Panc1 (cell line): ENCODE measurements at regions not wholly inside any gene's neighbourhood (a gene's known extent, or its start where the extent isn't known, plus 50 kb on each side); places are given as distances from the start of the nearest gene placed in this dataset.

Experiments used
- ATAC-seq: fragments of 200-7000 bp; cut with Tn5 transposase; 2 replicates; pipeline ENCODE4 v1.9.1; 2020; ENCODE audit warnings: mild to moderate bottlenecking, moderate library complexity
- BruUV-seq: library from RNA; stranded (reverse); fragments of 400-500 nt; replicated peaks from 2 replicates; lab custom pipeline; 2021; lab: Mats Ljungman, UMichigan
- CTCF ChIA-PET: fragments of 300-600 bp; sonication (Branson Sonifier 250); formaldehyde crosslinking; loops from one replicate; lab custom pipeline; 2022; ENCODE audit warnings: antibody characterized with exemption; lab: Charles Lee
- POLR2A ChIA-PET: fragments of 300-600 bp; sonication (Branson Sonifier 250); formaldehyde crosslinking; loops from one replicate; lab custom pipeline; 2022; ENCODE audit warnings: antibody characterized with exemption; lab: Charles Lee
- DNase-seq: peaks from one replicate; pipeline ENCODE4 v3.0.0-alpha.2; 2010; ENCODE audit warnings: low read depth, low spot score
- H3K27ac ChIP-seq: 2 replicates; pipeline ENCODE4 v1.5.1; 2011; ENCODE audit warnings: mild to moderate bottlenecking, low read length, inconsistent platforms
- H3K27me3 ChIP-seq: fragments of 200-500 bp; sonication (Bioruptor generic); 2 replicates; pipeline ENCODE4 v1.6.0; 2014; ENCODE audit warnings: low read length, inconsistent platforms; ENCODE audit not compliant: control insufficient read depth, insufficient read depth
- H3K36me3 ChIP-seq: fragments of 200-500 bp; sonication (Bioruptor generic); 2 replicates; pipeline ENCODE4 v1.5.1; 2014; ENCODE audit warnings: inconsistent platforms, mild to moderate bottlenecking, low read length, moderate library complexity; ENCODE audit not compliant: control insufficient read depth, insufficient read depth
- H3K4me1 ChIP-seq: 2 replicates; pipeline ENCODE4 v1.5.1; 2011; ENCODE audit warnings: inconsistent platforms, mild to moderate bottlenecking, low read length, moderate library complexity; ENCODE audit not compliant: control insufficient read depth, insufficient read depth
- H3K4me3 ChIP-seq, 2 experiments: 2 replicates each; pipeline ENCODE4 v1.5.1; 2011 to 2012; ENCODE audit warnings: low read depth in 2 of 2, low read length in 2 of 2, mild to moderate bottlenecking in 2 of 2, inconsistent platforms in 1 of 2, moderate library complexity in 1 of 2
- H3K9me3 ChIP-seq: fragments of 200-500 bp; sonication (Bioruptor generic); 2 replicates; pipeline ENCODE4 v1.5.1; 2014; ENCODE audit warnings: low read depth, mild to moderate bottlenecking, inconsistent platforms, low read length, moderate library complexity; ENCODE audit not compliant: control insufficient read depth, insufficient read depth
- CTCF ChIP-seq: fragments of 450-650 bp; IDR thresholded peaks from 2 replicates; pipeline ENCODE4 v1.5.1; 2017; ENCODE audit warnings: mild to moderate bottlenecking
- POLR2AphosphoS5 ChIP-seq: IDR thresholded peaks from 2 replicates; pipeline ENCODE4 v1.6.1; 2012; ENCODE audit warnings: mild to moderate bottlenecking, low read depth, low read length, moderate library complexity
- REST ChIP-seq, 2 experiments: IDR thresholded peaks; 2 replicates each; pipeline ENCODE4 v1.6.1; 2011 to 2012; ENCODE audit warnings: low read depth in 2 of 2, control low read depth in 1 of 2, low read length in 1 of 2, mild to moderate bottlenecking in 1 of 2, moderate library complexity in 1 of 2; ENCODE audit not compliant: insufficient read depth in 1 of 2
- SIN3A ChIP-seq: IDR thresholded peaks from 2 replicates; pipeline ENCODE4 v1.6.1; 2012; ENCODE audit warnings: low read depth, mild to moderate bottlenecking, low read length, moderate library complexity, borderline replicate concordance; ENCODE audit not compliant: insufficient read depth
- TCF7L2 ChIP-seq: IDR thresholded peaks from 2 replicates; pipeline ENCODE4 v1.6.1; 2011; ENCODE audit warnings: mild to moderate bottlenecking, low read depth, low read length, inconsistent platforms
- in situ Hi-C: cut with HindIII; loops from 2 replicates; pipeline ENCODE4 v1.10.0; 2016; ENCODE audit warnings: low sequenced_read_pairs, low pct_unique_long_range_greater_than_20kb
- intact Hi-C: fragments of 100-400 bp; cut with micrococcal nuclease; formaldehyde crosslinking; loops from one replicate; pipeline ENCODE4 v1.10.0; 2022; ENCODE audit not compliant: unreplicated experiment

GRCh38 chr12:90323217-90323616, 614.6 kb upstream of the ATP2B1 start:
- no peaks in the 10 kb centered on the region for H3K9me3 ChIP-seq
- DNase-seq (no peak), ATAC-seq (no peak)
- ChIA-PET CTCF (no interaction called here), POLR2A (no interaction called here)
- H3K27me3 ChIP-seq, result no peaks in the 10 kb centered on the region
- no peaks in the 10 kb centered on the region for H3K36me3 ChIP-seq
- no peak overlapping the region for H3K4me3 ChIP-seq
- H3K4me1 ChIP-seq, result no peaks in the 10 kb centered on the region
- no TSS peak for BruUV-seq
- no peak overlapping the region for H3K27ac ChIP-seq
- intact Hi-C loops (no loop called here), in situ Hi-C loops (no loop called here)
- TF ChIP-seq REST (IDR thresholded peaks at IDR 0.05; ENCODE audit: insufficient read depth in 1 of 2, low read depth in 2 of 2, low read length in 1 of 2) (no peak), CTCF (no peak), TCF7L2 (no peak), POLR2AphosphoS5 (no peak), SIN3A (no peak)

GRCh38 chr12:90322006-90322405, 613.4 kb upstream of the ATP2B1 start:
- ChIA-PET POLR2A (no interaction called here), CTCF (no interaction called here)
- TF ChIP-seq SIN3A, result no peak
- no peak for TF ChIP-seq TCF7L2
- TF ChIP-seq POLR2AphosphoS5, result no peak
- TF ChIP-seq REST (IDR thresholded peaks at IDR 0.05; ENCODE audit: insufficient read depth in 1 of 2, low read depth in 2 of 2, low read length in 1 of 2), result no peak
- no peak for TF ChIP-seq CTCF
- Histone ChIP-seq H3K9me3 (no peaks in the 10 kb centered on the region), H3K4me3 (no peak overlapping the region), H3K27ac (no peak overlapping the region), H3K36me3 (no peaks in the 10 kb centered on the region), H3K27me3 (no peaks in the 10 kb centered on the region), H3K4me1 (no peaks in the 10 kb centered on the region)
- in situ Hi-C loops (no loop called here), intact Hi-C loops (no loop called here)
- ATAC-seq (no peak), DNase-seq (no peak)
- no TSS peak for BruUV-seq
